ENCODE measurements at regions not wholly inside any gene's neighbourhood (a gene's known extent, or its start where the extent isn't known, plus 50 kb on each side); places are given as distances from the start of the nearest gene placed in this dataset.

DNA sequence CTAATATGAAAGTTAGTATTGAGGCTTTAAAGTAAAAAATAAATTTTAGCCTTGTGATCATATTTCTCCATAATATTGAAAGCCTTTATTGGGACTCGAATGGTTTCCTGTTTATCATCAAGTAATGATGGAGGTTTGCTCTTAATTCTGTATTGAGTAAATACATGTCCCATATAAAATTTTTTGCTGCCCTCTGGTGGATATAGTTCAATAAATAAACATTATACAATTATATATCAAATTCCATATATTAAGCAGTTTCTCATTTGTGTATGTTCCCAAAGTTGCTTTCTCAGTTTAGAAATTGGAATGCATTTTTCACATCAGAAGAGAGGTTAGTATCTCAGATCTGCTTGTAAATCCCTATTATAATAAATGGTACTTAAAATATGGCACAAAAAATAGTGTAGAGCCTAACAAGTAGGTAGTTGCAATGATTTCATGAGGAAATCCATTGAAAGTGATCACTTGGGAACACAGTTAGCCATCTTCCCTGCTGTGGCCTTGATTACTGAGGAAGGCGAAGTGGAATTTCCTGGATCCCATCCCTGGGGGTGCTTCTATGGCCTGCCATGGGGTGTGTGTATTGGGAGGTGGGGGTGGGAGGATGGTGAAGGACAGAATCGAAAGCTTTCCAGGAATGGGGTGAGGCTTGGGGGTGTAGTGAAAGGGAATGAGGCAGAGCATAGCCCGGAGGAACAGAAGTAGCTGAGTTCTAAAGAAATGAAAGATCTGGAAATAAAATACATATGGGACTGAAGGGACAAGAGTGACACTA is 84.1 kb upstream of the C21orf91 start:
- DNase-seq (ENCODE audit: low read depth in 2 of 3, low spot score in 2 of 3): no peak

DNA sequence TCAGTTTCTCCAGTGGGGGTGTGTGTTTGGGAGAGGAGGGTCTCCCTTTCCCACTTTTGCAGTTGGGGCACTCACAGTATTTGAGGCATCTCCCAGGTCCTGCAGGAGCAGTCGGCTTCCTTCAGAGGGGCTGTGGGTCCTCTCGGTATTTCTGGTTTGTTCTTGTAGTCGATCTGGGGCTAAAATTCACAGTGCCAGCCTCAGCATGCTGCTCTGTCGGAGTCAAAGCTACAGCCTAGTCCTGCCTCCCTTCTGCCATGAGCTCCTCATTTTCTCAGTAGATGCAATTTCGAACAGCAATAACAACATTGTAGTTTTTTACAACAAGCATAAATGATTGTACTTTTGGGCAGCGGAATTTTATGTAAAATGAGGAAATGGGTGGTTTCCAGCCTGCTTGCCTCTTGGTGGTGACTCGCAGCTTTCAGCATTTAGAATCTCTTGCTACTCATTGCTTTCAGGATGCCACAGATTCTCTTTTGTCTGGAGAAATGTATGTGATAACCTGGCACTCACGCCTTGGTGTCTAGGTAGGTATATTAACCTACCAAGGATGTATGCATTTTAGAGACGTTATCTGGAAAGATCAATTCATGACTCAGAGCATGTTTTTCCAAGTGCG is 82.4 kb upstream of the C21orf91 start:
- no peak for DNase-seq (ENCODE audit: low read depth in 2 of 3, low spot score in 2 of 3)

DNA sequence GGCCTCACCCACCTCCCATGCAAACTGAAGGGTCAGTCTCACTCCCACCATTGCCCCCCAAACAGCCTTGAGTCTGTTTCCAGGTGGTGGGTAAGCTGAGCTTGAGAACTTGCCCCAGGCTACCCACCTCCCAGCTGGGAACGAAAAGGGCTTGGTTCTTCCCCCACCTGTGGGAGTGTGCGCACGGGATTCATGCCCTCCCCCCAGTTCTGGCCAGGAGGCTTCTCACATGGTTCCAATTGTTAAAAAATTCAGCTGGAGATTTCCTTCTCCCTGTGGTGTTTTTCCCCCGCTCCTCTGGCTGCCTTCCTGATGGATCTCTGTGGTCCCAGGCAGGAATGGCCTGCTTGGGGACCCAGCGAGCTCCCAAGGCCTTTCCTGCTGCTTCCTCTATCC is 81.8 kb upstream of the C21orf91 start:
- no peak for DNase-seq (ENCODE audit: low read depth in 2 of 3, low spot score in 2 of 3)

DNA sequence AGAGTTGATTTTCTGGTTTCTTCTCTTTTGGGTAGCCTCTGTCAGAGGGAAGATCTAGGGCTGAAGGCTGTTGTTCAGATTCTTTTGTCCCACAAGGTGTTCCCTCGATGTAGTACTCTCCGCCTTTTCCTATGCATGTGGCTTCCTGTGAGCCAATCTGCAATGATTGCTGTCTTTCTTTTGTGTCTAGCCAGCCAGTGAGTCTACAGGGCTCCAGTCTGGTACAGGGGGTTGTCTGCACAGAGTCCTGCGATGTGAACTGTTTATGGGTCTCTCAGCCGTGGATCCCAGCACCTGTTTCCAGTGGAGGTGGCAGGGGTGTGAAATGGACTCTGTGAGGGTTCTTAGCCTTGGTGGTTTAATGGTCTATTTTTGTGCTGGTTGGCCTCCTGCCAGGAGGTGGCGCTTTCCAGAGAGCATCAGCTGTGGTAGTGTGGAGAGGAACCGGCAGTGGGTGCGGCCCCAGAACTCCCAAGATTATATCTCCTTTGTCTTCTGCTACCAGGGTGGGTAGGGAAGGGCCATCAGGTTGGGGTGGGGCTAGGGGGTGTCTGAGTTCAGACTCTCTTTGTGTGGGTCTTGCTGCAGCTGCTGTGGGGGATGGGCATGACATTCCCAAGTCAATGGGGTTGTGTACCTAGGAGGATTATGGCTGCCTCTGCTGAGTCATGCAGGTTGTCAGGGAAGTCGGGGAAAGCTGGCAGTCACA is 81.3 kb upstream of the C21orf91 start:
- DNase-seq (ENCODE audit: low read depth in 2 of 3, low spot score in 2 of 3): no peak

DNA sequence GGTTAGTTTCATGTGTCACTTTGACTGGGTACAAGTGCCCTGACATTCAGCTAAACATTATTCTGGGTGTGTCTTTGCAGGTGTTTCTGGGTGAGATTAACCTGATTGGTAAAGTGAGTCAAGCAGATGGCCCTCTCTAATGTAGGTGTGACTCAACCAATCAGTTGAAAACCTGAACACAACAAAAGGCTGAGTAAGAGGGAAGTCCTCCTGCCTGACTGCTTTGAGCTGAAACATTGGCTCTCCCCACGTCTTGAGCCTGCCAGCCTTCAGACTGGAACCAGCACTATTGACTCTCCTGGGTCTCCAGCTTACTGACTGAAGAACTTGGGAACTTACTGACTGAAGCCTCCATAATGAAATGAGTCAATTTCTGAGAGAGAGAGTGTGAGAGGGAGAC is 70.0 kb upstream of the C21orf91 start:
- no peak for DNase-seq (ENCODE audit: low read depth in 2 of 3, low spot score in 2 of 3)

DNA sequence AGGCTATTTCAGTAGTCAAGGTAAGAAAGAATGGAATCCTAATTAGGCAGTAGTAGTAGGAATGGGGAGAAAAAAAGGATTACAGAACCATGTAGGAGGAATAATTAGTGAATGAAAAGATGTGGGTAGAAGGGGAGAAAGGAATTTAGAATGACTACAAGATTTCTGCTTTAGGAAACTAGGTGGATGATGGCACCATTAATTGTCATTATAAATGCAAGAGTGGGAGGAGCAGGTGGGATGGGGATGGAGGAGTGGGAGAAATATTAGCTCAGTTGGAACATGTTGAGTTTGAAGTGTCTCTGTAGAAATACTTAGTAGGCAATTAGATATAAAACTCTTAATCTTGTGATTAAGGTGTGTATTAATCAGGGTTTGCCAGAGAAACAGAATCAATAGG is 50.0 kb upstream of the C21orf91 start:
- DNase-seq (ENCODE audit: low read depth in 2 of 3, low spot score in 2 of 3): no peak
